K562 (cell line): ENCODE measurements at regions not wholly inside any gene's neighbourhood (a gene's known extent, or its start where the extent isn't known, plus 50 kb on each side); places are given as distances from the start of the nearest gene placed in this dataset.

Experiments
- ATAC-seq: fragments of 200-7000 bp; cut with Tn5 transposase; 3 replicates; pipeline ENCODE4 v1.9.1; 2020; ENCODE audit warnings: moderate library complexity
- BruUV-seq: library from RNA; stranded (reverse); fragments of 400-500 nt; replicated peaks from 2 replicates; lab custom pipeline; 2021; lab: Mats Ljungman, UMichigan
- CTCF ChIA-PET: fragments of 300-600 bp; formaldehyde crosslinking; extraction: SDS; loops from one replicate; lab custom pipeline; 2021; ENCODE audit warnings: low intra/inter-chr PET ratio; lab: Yijun Ruan, JAX
- POLR2A ChIA-PET: fragments of 300-600, 350-650 bp; sonication (Branson Sonifier 250); formaldehyde crosslinking; extraction: SDS; loops from one replicate; lab custom pipeline; 2021; ENCODE audit warnings: antibody characterized with exemption, inconsistent platforms; lab: Yijun Ruan, JAX
- DNase-seq, 4 experiments: peaks; one replicate each; pipeline versions ENCODE4 v3.0.0 to v3.0.0-alpha.2; 2011 to 2018; ENCODE audit warnings: low spot score in 3 of 4, mixed read lengths in 3 of 4; ENCODE audit errors: extremely low read depth in 1 of 4
- FAIRE-seq: peaks from 2 replicates; lab custom pipeline; 2011; peaks lifted over from hg19 to GRCh38; lab: Jason Lieb, UNC
- H2AFZ ChIP-seq: 2 replicates; pipeline ENCODE4 v1.6.0; 2011; ENCODE audit warnings: low read depth, low read length, control low read depth, inconsistent platforms
- H3K27ac ChIP-seq: fragments of 200-600 bp; 3 replicates; pipeline ENCODE4 v1.8.0; 2011; ENCODE audit warnings: low read depth, mild to moderate bottlenecking, control low read depth, inconsistent platforms, low read length, moderate library complexity, mixed read lengths; ENCODE audit errors: extremely low read depth
- H3K27me3 ChIP-seq, 2 experiments: fragments of 300-600 bp in 1 of 2; 2 replicates in 1 of 2; 3 replicates in 1 of 2; pipeline versions ENCODE4 v1.6.0 to v1.8.0; 2011; ENCODE audit warnings: inconsistent platforms in 2 of 2, low read length in 2 of 2, mild to moderate bottlenecking in 1 of 2, mixed read lengths in 1 of 2, moderate library complexity in 1 of 2; ENCODE audit not compliant: control insufficient read depth in 2 of 2, insufficient read depth in 2 of 2
- H3K36me3 ChIP-seq: fragments of 300-600 bp; 3 replicates; pipeline ENCODE4 v1.8.0; 2011; ENCODE audit warnings: mild to moderate bottlenecking, low read length, inconsistent platforms; ENCODE audit not compliant: control insufficient read depth, insufficient read depth
- H3K4me1 ChIP-seq, 2 experiments: fragments of 200-600 bp in 1 of 2; replicated peaks in 1 of 2; 2 replicates in 1 of 2; 3 replicates in 1 of 2; pipeline versions ENCODE4 v1.5.1 to v1.8.0; 2011; ENCODE audit warnings: inconsistent platforms in 2 of 2, low read length in 2 of 2, mild to moderate bottlenecking in 1 of 2, mixed read lengths in 1 of 2, moderate library complexity in 1 of 2; ENCODE audit not compliant: control insufficient read depth in 2 of 2, insufficient read depth in 2 of 2
- H3K4me2 ChIP-seq: 2 replicates; pipeline ENCODE4 v1.6.1; 2011; ENCODE audit warnings: low read length, control low read depth, inconsistent platforms, mixed read lengths; ENCODE audit not compliant: insufficient read depth
- H3K4me3 ChIP-seq: fragments of 200-600 bp; sonication (generic), shearing (Covaris generic); 2 replicates; pipeline ENCODE4 v1.5.1; 2016; ENCODE audit warnings: control low read depth, inconsistent platforms
- H3K79me2 ChIP-seq: fragments of 200-600 bp; 3 replicates; pipeline ENCODE4 v1.8.0; 2011; ENCODE audit warnings: low read length, inconsistent platforms; ENCODE audit not compliant: control insufficient read depth, insufficient read depth
- H3K9ac ChIP-seq, 2 experiments: 2 replicates each; pipeline versions ENCODE4 v1.6.0 to v1.6.1; 2011; ENCODE audit warnings: low read depth in 2 of 2, low read length in 2 of 2, control low read depth in 1 of 2, inconsistent platforms in 1 of 2, mild to moderate bottlenecking in 1 of 2, mixed read lengths in 1 of 2; ENCODE audit not compliant: insufficient read depth in 1 of 2
- H3K9me1 ChIP-seq: one replicate; pipeline ENCODE4 v1.6.0; 2011; ENCODE audit warnings: inconsistent platforms, mild to moderate bottlenecking, low read length, moderate library complexity; ENCODE audit not compliant: control insufficient read depth, insufficient read depth
- H3K9me3 ChIP-seq: replicated peaks from 2 replicates; pipeline ENCODE4 v1.5.1; 2011; ENCODE audit warnings: low read depth, low read length, inconsistent platforms; ENCODE audit not compliant: control insufficient read depth, insufficient read depth
- H4K20me1 ChIP-seq: replicated peaks from 2 replicates; pipeline ENCODE4 v1.6.1; 2011; ENCODE audit warnings: low read length, inconsistent platforms, mixed read lengths; ENCODE audit not compliant: control insufficient read depth, insufficient read depth
- ARID2 ChIP-seq: fragments of 450-650 bp; IDR thresholded peaks from 2 replicates; pipeline ENCODE4 v1.6.1; 2017; ENCODE audit warnings: antibody characterized with exemption, mild to moderate bottlenecking
- ASH1L ChIP-seq: fragments of 450-650 bp; IDR thresholded peaks from 2 replicates; pipeline ENCODE4 v1.6.1; 2018; ENCODE audit warnings: borderline replicate concordance, mild to moderate bottlenecking, low read depth; ENCODE audit not compliant: partially characterized antibody
- CEBPG ChIP-seq, 3 experiments: fragments of 200-800 bp in 1 of 3; sonication (Bioruptor generic) in 1 of 3; sonication (generic) in 1 of 3; formaldehyde crosslinking in 1 of 3; IDR thresholded peaks in 2 of 3; conservative IDR thresholded peaks in 1 of 3; 2 replicates each; pipeline versions ENCODE4 v1.6.1 to v1.8.0; 2016 to 2022; ENCODE audit warnings: missing compliant biosample characterization in 2 of 3, missing genetic modification characterization in 2 of 3, mild to moderate bottlenecking in 1 of 3, missing genetic modification reagents in 1 of 3
- ETS2 ChIP-seq: IDR thresholded peaks from 2 replicates; pipeline ENCODE4 v1.6.1; 2016; ENCODE audit warnings: borderline replicate concordance, missing genetic modification characterization, mild to moderate bottlenecking, moderate library complexity, missing compliant biosample characterization; ENCODE audit not compliant: poor library complexity, severe bottlenecking
- GTF2F1 ChIP-seq: IDR thresholded peaks from 2 replicates; pipeline ENCODE4 v1.6.1; 2011; ENCODE audit warnings: low read depth, low read length, improper control_type of control experiment
- HDAC6 ChIP-seq: IDR thresholded peaks from 2 replicates; pipeline ENCODE4 v1.6.1; 2012; ENCODE audit warnings: low read depth, mild to moderate bottlenecking, control low read depth, inconsistent platforms, low read length, moderate library complexity
- HEY1 ChIP-seq: fragments of 250-450 bp; sonication (Bioruptor Pico); IDR thresholded peaks from 2 replicates; pipeline ENCODE4 v1.5.0; 2020; ENCODE audit warnings: mild to moderate bottlenecking, moderate library complexity, borderline replicate concordance
- MAFF ChIP-seq: IDR thresholded peaks from 2 replicates; pipeline ENCODE4 v1.6.1; 2012; ENCODE audit warnings: low read length, improper control_type of control experiment
- NCOA4 ChIP-seq: fragments of 450-650 bp; IDR thresholded peaks from 2 replicates; pipeline ENCODE4 v1.6.1; 2018; ENCODE audit warnings: mild to moderate bottlenecking; ENCODE audit not compliant: partially characterized antibody
- NFXL1 ChIP-seq: fragments of 450-650 bp; formaldehyde crosslinking; IDR thresholded peaks from 2 replicates; pipeline ENCODE4 v1.4.0; 2021; ENCODE audit warnings: mild to moderate bottlenecking
- POLR2A ChIP-seq: fragments of 450-650 bp; conservative IDR thresholded peaks from 2 replicates; pipeline ENCODE4 v1.6.1; 2016
- SLC30A9 ChIP-seq: fragments of 250-450 bp; sonication (Bioruptor Pico); IDR thresholded peaks from 2 replicates; pipeline ENCODE4 v1.8.0; 2022; ENCODE audit warnings: mild to moderate bottlenecking, moderate library complexity
- SMAD1 ChIP-seq: fragments of 150-350 bp; IDR thresholded peaks from 2 replicates; pipeline ENCODE4 v1.6.1; 2014; ENCODE audit warnings: low read length, low read depth; ENCODE audit not compliant: partially characterized antibody
- SRF ChIP-seq, 2 experiments: fragments of 250-450, 450-650 bp in 1 of 2; sonication (Bioruptor Pico) in 1 of 2; sonication (generic) in 1 of 2; formaldehyde crosslinking; IDR thresholded peaks; 2 replicates each; pipeline versions ENCODE4 v1.5.0 to v1.5.1; 2020 to 2022; ENCODE audit warnings: mild to moderate bottlenecking in 1 of 2, missing genetic modification reagents in 1 of 2
- ZNF324 ChIP-seq: fragments of 250-450 bp; sonication (Bioruptor Pico); IDR thresholded peaks from 2 replicates; pipeline ENCODE4 v1.4.0; 2020; ENCODE audit warnings: mild to moderate bottlenecking
- WGBS: fragments of 100-300 bp; shearing (Covaris generic); methylation state at CpG from one replicate; pipeline ENCODE4 v1.1.6; 2016; ENCODE audit warnings: low coverage, mixed read lengths; ENCODE audit not compliant: insufficient coverage; ENCODE audit errors: missing lambda C conversion rate; 5-methylcytosine and 5-hydroxymethylcytosine counted together
- in situ Hi-C: fragments of 300-500 bp; cut with MboI; formaldehyde crosslinking; loops from 4 replicates; pipeline ENCODE4 v1.15.0; 2018; ENCODE audit warnings: inconsistent platforms, mixed read lengths
- intact Hi-C: fragments of 100-400 bp; cut with micrococcal nuclease; formaldehyde crosslinking; loops from 2 replicates; pipeline ENCODE4 v1.14.2; 2022
- TF ChIP-seq, protein P1 (sequence below), 2 experiments: fragments of 450-650 bp in 1 of 2; sonication (generic) in 1 of 2; formaldehyde crosslinking; conservative IDR thresholded peaks; 2 replicates each; pipeline versions ENCODE4 v1.4.0 to v1.8.1; 2020 to 2022; ENCODE audit warnings: mild to moderate bottlenecking in 1 of 2, missing genetic modification reagents in 1 of 2
- TF ChIP-seq, protein P2 (sequence below): fragments of 450-650 bp; formaldehyde crosslinking; IDR thresholded peaks from 2 replicates; pipeline ENCODE4 v1.4.0; 2022; ENCODE audit warnings: mild to moderate bottlenecking, moderate library complexity

DNA sequence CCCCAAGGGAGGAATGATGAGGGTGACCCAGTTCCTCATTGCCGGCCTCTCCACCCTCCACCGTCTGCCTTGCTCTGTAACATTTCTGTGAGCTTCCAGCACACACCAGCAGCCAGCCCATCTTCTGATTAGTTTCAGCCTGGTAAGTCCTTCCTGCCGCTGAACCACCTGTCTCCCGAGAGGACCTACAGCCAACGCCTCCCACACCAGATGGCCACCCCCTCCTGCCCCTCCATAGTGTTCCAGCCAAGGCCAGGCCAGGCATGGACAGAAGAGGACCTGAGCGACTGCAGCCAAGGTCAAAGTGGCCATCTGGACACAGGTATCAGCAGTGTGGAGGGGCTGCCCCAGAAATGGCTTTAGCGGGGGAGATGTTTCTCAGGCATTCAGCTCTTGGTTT lies 170.7 kb upstream of the CTBP2 start:
- no peak for DNase-seq
- POLR2A ChIA-PET, result no interaction called here
- no peaks in the 10 kb centered on the region for H4K20me1 ChIP-seq
- no peak overlapping the region for H3K4me3 ChIP-seq
- ATAC-seq, result no peak
- H3K9ac ChIP-seq, result no peak overlapping the region
- in situ Hi-C loops (no loop called here), intact Hi-C loops (no loop called here)
- H3K36me3 ChIP-seq, result no peaks in the 10 kb centered on the region
- BruUV-seq, result no TSS peak
- H3K4me1 ChIP-seq, result no peaks in the 10 kb centered on the region
- CTCF ChIA-PET, result no interaction called here
- WGBS, result 0% methylated on average over 3 of the region's 7 CpGs
- H3K4me2 ChIP-seq, result no peak overlapping the region
- H3K27ac ChIP-seq, result no peak overlapping the region
- H3K27me3 ChIP-seq, result peaks cover 0 to 6% of the 10 kb centered on the region in 2 experiments; a peak in 1 of 5 replicates
- H3K79me2 ChIP-seq, result no peaks in the 10 kb centered on the region
- TF ChIP-seq SRF (CRISPR knock-in tag; IDR thresholded peaks at IDR 0.05) (no peak), MAFF (no peak), HEY1 (CRISPR knock-in tag) (no peak), SLC30A9 (no peak), GTF2F1 (no peak), HDAC6 (no peak)
- H2AFZ ChIP-seq, result no peak overlapping the region
- H3K9me3 ChIP-seq, result no peaks in the 10 kb centered on the region
- FAIRE-seq, result no peak
- no peaks in the 10 kb centered on the region for H3K9me1 ChIP-seq

DNA sequence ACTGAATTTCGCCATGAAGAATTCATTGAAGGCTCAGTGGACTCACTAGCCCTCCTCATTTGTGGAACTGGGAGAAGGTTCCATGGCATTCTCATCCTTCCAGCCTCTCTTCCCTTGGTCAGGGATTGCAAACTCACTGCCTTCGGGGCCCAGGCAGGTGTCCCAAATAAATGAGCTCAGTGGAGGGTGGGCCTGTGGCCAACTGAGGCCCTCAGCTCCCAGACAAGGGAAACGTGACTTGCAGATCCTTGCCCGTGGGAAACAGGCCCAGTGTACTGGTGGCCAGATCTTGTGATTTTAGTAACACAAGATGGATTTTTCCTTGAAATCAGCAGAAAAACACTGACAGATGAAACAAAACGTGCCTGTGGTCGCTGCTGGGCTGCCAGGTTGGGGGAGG lies 168.7 kb upstream of the CTBP2 start:
- 3% methylated on average over 6 of the region's 6 CpGs for WGBS
- no peak for TF ChIP-seq POLR2A
- TF ChIP-seq, protein P1, sequence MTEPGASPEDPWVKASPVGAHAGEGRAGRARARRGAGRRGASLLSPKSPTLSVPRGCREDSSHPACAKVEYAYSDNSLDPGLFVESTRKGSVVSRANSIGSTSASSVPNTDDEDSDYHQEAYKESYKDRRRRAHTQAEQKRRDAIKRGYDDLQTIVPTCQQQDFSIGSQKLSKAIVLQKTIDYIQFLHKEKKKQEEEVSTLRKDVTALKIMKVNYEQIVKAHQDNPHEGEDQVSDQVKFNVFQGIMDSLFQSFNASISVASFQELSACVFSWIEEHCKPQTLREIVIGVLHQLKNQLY (CRISPR knock-in tag; conservative IDR thresholded peaks at IDR 0.05), result no peak
- TF ChIP-seq, protein P2, sequence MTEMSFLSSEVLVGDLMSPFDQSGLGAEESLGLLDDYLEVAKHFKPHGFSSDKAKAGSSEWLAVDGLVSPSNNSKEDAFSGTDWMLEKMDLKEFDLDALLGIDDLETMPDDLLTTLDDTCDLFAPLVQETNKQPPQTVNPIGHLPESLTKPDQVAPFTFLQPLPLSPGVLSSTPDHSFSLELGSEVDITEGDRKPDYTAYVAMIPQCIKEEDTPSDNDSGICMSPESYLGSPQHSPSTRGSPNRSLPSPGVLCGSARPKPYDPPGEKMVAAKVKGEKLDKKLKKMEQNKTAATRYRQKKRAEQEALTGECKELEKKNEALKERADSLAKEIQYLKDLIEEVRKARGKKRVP (CRISPR knock-in tag), result no peak
- no peak for TF ChIP-seq CEBPG (CRISPR knock-in tag; IDR thresholded peaks at IDR 0.05)
- no peak for TF ChIP-seq CEBPG (tag; conservative IDR thresholded peaks at IDR 0.05 in 1 of 2, IDR thresholded peaks at IDR 0.05 in 1 of 2)
- TF ChIP-seq SMAD1, result no peak
- no peak for TF ChIP-seq ZNF324 (CRISPR knock-in tag)
- no peak for TF ChIP-seq ARID2
- no peak for TF ChIP-seq ASH1L
- no peak for TF ChIP-seq NFXL1 (CRISPR knock-in tag)
- TF ChIP-seq NCOA4, result no peak
- no peak for TF ChIP-seq ETS2 (tag)

More for the DNA sequence above, 168.7 kb upstream of the CTBP2 start:
- CTCF ChIA-PET, result no interaction called here
- Histone ChIP-seq H3K9me3 (no peaks in the 10 kb centered on the region), H3K27me3 (peaks cover 0 to 6% of the 10 kb centered on the region in 2 experiments; a peak in 1 of 5 replicates), H2AFZ (no peak overlapping the region), H3K4me2 (no peak overlapping the region), H3K4me1 (no peaks in the 10 kb centered on the region), H3K79me2 (no peaks in the 10 kb centered on the region), H3K9ac (no peak overlapping the region), H3K36me3 (no peaks in the 10 kb centered on the region), H3K4me3 (no peak overlapping the region), H3K27ac (no peak overlapping the region), H4K20me1 (no peaks in the 10 kb centered on the region), H3K9me1 (no peaks in the 10 kb centered on the region)
- in situ Hi-C loops, result no loop called here
- POLR2A ChIA-PET, result no interaction called here
- no peak for DNase-seq
- no peak for ATAC-seq
- no TSS peak for BruUV-seq
- no peak for FAIRE-seq
- intact Hi-C loops, result no loop called here
